ENCODE measurements at regions not wholly inside any gene's neighbourhood (a gene's known extent, or its start where the extent isn't known, plus 50 kb on each side); places are given as distances from the start of the nearest gene placed in this dataset.

- no peaks in the 10 kb centered on the region for H3K36me3 ChIP-seq (ENCODE audit: control insufficient read depth in 2 of 2, extremely low read depth in 1 of 2, insufficient read depth in 2 of 2, low read length in 2 of 2)
- H3K9me1 ChIP-seq (replicated peaks; ENCODE audit: control insufficient read depth, extremely low read depth, insufficient read depth, low read length): no peaks in the 10 kb centered on the region
- no peak overlapping the region for H3K27ac ChIP-seq (ENCODE audit: insufficient read depth, low read depth, low read length)
- peaks cover 2% of the 10 kb centered on the region for H3K9me3 ChIP-seq (replicated peaks; ENCODE audit: control insufficient read depth, insufficient read depth, low read length)
- ChIA-PET POLR2A (no interaction called here), CTCF (no interaction called here)
- no peak for TF ChIP-seq POLR2AphosphoS5 (IDR thresholded peaks at IDR 0.05; ENCODE audit: insufficient read depth, low read depth, low read length)
- no peak for TF ChIP-seq MYC (IDR thresholded peaks at IDR 0.05; ENCODE audit: low read depth, low read length)
- no peak for TF ChIP-seq CTCF (IDR thresholded peaks at IDR 0.05; ENCODE audit: extremely low read depth in 1 of 2, insufficient read depth in 1 of 2, low read depth in 1 of 2, low read length in 2 of 2)
- TF ChIP-seq FOS (IDR thresholded peaks at IDR 0.05; ENCODE audit: borderline replicate concordance, insufficient read depth, low read length): no peak
- TF ChIP-seq JUN (IDR thresholded peaks at IDR 0.05; ENCODE audit: borderline replicate concordance, insufficient read depth, insufficient read length, low read depth): no peak
- TF ChIP-seq MAX (IDR thresholded peaks at IDR 0.05; ENCODE audit: insufficient read depth, insufficient read length): no peak
- no peak for TF ChIP-seq EZH2 (IDR thresholded peaks at IDR 0.05; ENCODE audit: borderline replicate concordance, low read depth, low read length, severe bottlenecking)
- TF ChIP-seq POLR2A (IDR thresholded peaks at IDR 0.05; ENCODE audit: low read depth, low read length): no peak
- no peak for TF ChIP-seq GATA2 (IDR thresholded peaks at IDR 0.05; ENCODE audit: insufficient read depth, insufficient read length, low read depth, low read length)
- FAIRE-seq (no peak), DNase-seq (ENCODE audit: low read depth, low spot score) (no peak)
- H3K79me2 ChIP-seq (ENCODE audit: control insufficient read depth, insufficient read depth, low read length): no peaks in the 10 kb centered on the region
- no peak overlapping the region for H3K4me3 ChIP-seq (replicated peaks in 1 of 3; ENCODE audit: insufficient read depth in 1 of 3, low read depth in 1 of 3, low read length in 3 of 3)
- H2AFZ ChIP-seq (ENCODE audit: low read depth, low read length): no peak overlapping the region
- no TSS peak for BruUV-seq (replicated peaks)
- intact Hi-C loops (cut with micrococcal nuclease) (no loop called here), dilution Hi-C loops (cut with MboI; ENCODE audit: extremely low pct_ligation_motif_present, low sequenced_read_pairs) (no loop called here)
- no peak overlapping the region for H3K4me2 ChIP-seq (ENCODE audit: insufficient read depth, low read length)
- no peaks in the 10 kb centered on the region for H4K20me1 ChIP-seq (replicated peaks; ENCODE audit: control insufficient read depth, extremely low read depth, insufficient read depth, low read length)
- H3K4me1 ChIP-seq (ENCODE audit: control insufficient read depth, extremely low read depth, insufficient read depth, low read length): no peaks in the 10 kb centered on the region
- H3K27me3 ChIP-seq (ENCODE audit: control insufficient read depth in 2 of 2, insufficient read depth in 2 of 2, low read length in 2 of 2): no peaks in the 10 kb centered on the region
- no peak overlapping the region for H3K9ac ChIP-seq (replicated peaks; ENCODE audit: extremely low read depth, insufficient read depth, low read length)
Observed at GRCh38 chr21:24948186-24948585, 659.1 kb downstream of the MRPL39 start.

Data from endothelial cell of umbilical vein (primary cell).